ENCODE measurements at regions not wholly inside any gene's neighbourhood (a gene's known extent, or its start where the extent isn't known, plus 50 kb on each side); places are given as distances from the start of the nearest gene placed in this dataset.

- Mint-ChIP-seq H3K27me3 (ENCODE audit: low read depth) (no peaks in the 10 kb centered on the region), H3K36me3 (ENCODE audit: low read depth) (peaks cover 14% of the 10 kb centered on the region), H3K4me3 (no peak overlapping the region), H3K9me3 (peaks cover 6% of the 10 kb centered on the region), H3K27ac (ENCODE audit: unreplicated experiment) (no peak overlapping the region), H3K4me1 (no peaks in the 10 kb centered on the region)
- DNase-seq (ENCODE audit: low read depth, low spot score): no peak
- TF ChIP-seq CTCF (conservative IDR thresholded peaks at IDR 0.05): no peak
These were observed 83.9 kb upstream of the IRX5 start for GRCh38 chr16:54846766-54847165.

- Mint-ChIP-seq H3K27ac (ENCODE audit: unreplicated experiment) (no peak overlapping the region), H3K4me3 (no peak overlapping the region), H3K4me1 (no peaks in the 10 kb centered on the region), H3K36me3 (ENCODE audit: low read depth) (peaks cover 18% of the 10 kb centered on the region), H3K9me3 (peaks cover 6% of the 10 kb centered on the region), H3K27me3 (ENCODE audit: low read depth) (no peaks in the 10 kb centered on the region)
- DNase-seq (ENCODE audit: low read depth, low spot score): no peak
- no peak for TF ChIP-seq CTCF (conservative IDR thresholded peaks at IDR 0.05)
These were observed 87.3 kb upstream of the IRX5 start for GRCh38 chr16:54843424-54843750.

- no peak overlapping the region for H3K27ac Mint-ChIP-seq (ENCODE audit: unreplicated experiment)
- peaks cover 6% of the 10 kb centered on the region for H3K9me3 Mint-ChIP-seq
- H3K27me3 Mint-ChIP-seq (ENCODE audit: low read depth): no peaks in the 10 kb centered on the region
- no peak overlapping the region for H3K4me3 Mint-ChIP-seq
- no peaks in the 10 kb centered on the region for H3K4me1 Mint-ChIP-seq
- peaks cover 18% of the 10 kb centered on the region for H3K36me3 Mint-ChIP-seq (ENCODE audit: low read depth)
- TF ChIP-seq CTCF (conservative IDR thresholded peaks at IDR 0.05): no peak
- DNase-seq (ENCODE audit: low read depth, low spot score): no peak
These were observed 87.8 kb upstream of the IRX5 start for GRCh38 chr16:54842743-54843423.

- no peak for TF ChIP-seq CTCF (conservative IDR thresholded peaks at IDR 0.05)
- Mint-ChIP-seq H3K9me3 (peaks cover 10% of the 10 kb centered on the region), H3K4me3 (no peak overlapping the region), H3K27me3 (ENCODE audit: low read depth) (no peaks in the 10 kb centered on the region), H3K36me3 (ENCODE audit: low read depth) (peaks cover 2% of the 10 kb centered on the region), H3K27ac (ENCODE audit: unreplicated experiment) (no peak overlapping the region), H3K4me1 (no peaks in the 10 kb centered on the region)
- no peak for DNase-seq (ENCODE audit: low read depth, low spot score)
These were observed 101.0 kb upstream of the IRX5 start for GRCh38 chr16:54829691-54830090.

- no peak overlapping the region for H3K4me3 Mint-ChIP-seq
- no peaks in the 10 kb centered on the region for H3K27me3 Mint-ChIP-seq (ENCODE audit: low read depth)
- no peaks in the 10 kb centered on the region for H3K4me1 Mint-ChIP-seq
These were observed 107.8 kb upstream of the IRX5 start for GRCh38 chr16:54822892-54823291.

More at GRCh38 chr16:54822892-54823291, 107.8 kb upstream of the IRX5 start:
- Mint-ChIP-seq H3K27ac (ENCODE audit: unreplicated experiment) (no peak overlapping the region), H3K36me3 (ENCODE audit: low read depth) (no peaks in the 10 kb centered on the region), H3K9me3 (peaks cover 5% of the 10 kb centered on the region)
- no peak for TF ChIP-seq CTCF (conservative IDR thresholded peaks at IDR 0.05)
- no peak for DNase-seq (ENCODE audit: low read depth, low spot score)

Measured in neural crest cell (in vitro differentiated cells).